WI38 (cell line): ENCODE measurements at regions not wholly inside any gene's neighbourhood (a gene's known extent, or its start where the extent isn't known, plus 50 kb on each side); places are given as distances from the start of the nearest gene placed in this dataset.
"Not testable (repeated sequence)": the region's sequence is repeated elsewhere in the genome, so short reads cannot be mapped to it uniquely, and the experiment has no call there.

Experiments
- H3K4me3 ChIP-seq: 2 replicates; pipeline ENCODE4 v1.5.1; 2011; ENCODE audit warnings: low read depth, mild to moderate bottlenecking, control low read depth, low read length
- TF ChIP-seq, protein P1 (sequence below): IDR thresholded peaks from 2 replicates; pipeline ENCODE4 v1.5.1; 2012; ENCODE audit warnings: low read depth, mild to moderate bottlenecking, control low read depth, low read length

DNA sequence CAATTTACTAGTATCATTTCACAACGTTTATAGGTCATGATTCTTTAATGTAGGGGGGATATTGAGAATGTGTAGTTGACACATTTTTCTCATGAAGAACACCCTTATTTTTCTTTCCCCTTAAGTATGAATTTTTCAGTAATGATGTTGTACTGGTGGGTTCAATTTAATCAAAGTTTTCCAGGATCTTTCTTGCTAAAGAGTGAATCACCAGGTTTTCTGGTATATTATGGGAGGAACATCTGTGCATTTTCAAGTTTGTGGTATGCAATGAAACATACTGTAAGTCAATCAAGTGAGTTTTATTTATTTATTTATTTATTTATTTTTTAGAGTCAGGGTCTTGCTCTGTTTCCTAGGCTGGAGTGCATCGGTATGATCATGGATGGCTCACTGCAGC, 221.2 kb upstream of the PTGFR start:
- TF ChIP-seq, protein P1, sequence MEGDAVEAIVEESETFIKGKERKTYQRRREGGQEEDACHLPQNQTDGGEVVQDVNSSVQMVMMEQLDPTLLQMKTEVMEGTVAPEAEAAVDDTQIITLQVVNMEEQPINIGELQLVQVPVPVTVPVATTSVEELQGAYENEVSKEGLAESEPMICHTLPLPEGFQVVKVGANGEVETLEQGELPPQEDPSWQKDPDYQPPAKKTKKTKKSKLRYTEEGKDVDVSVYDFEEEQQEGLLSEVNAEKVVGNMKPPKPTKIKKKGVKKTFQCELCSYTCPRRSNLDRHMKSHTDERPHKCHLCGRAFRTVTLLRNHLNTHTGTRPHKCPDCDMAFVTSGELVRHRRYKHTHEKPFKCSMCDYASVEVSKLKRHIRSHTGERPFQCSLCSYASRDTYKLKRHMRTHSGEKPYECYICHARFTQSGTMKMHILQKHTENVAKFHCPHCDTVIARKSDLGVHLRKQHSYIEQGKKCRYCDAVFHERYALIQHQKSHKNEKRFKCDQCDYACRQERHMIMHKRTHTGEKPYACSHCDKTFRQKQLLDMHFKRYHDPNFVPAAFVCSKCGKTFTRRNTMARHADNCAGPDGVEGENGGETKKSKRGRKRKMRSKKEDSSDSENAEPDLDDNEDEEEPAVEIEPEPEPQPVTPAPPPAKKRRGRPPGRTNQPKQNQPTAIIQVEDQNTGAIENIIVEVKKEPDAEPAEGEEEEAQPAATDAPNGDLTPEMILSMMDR: no peak
- H3K4me3 ChIP-seq: no peak overlapping the region

DNA sequence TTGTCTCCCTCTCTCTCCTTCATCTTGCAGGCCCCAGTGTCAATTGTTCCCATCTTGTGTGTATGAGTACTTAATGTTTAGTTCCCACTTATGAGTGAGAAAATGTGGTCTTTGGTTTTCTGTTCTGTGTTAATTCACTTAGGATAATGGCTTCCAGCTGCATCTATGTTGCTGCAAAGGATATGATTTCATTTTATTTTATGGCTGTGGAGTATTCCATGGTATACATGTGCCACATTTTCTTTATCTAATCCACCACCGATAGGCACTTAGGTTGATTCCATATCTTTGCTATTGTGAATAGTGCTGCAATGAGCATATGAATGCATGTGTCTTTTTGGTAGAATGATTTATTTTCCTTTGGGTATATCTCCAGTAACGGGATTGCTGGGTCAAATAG, 219.4 kb upstream of the PTGFR start:
- not testable (repeated sequence) for H3K4me3 ChIP-seq

DNA sequence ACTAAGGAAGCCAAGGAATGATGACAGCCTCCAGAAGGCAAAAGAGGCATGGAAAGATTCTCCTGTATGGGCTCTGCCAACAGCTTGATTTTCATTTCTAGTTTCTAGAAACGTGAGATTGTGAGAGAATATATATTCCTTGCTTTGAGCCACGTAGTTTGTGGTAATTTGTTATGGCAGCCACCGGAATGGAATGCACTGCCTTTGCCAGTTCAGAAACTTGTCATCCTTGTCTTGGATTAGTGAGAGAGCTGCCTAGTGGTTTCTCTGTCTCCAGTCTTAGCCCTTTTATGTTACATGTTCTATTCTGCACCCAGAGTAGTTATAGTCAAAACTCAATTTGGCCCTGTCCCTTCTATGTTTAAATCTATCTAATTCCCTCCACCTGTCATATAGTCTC, 216.0 kb upstream of the PTGFR start:
- H3K4me3 ChIP-seq: no peak overlapping the region
- TF ChIP-seq, protein P1: no peak

DNA sequence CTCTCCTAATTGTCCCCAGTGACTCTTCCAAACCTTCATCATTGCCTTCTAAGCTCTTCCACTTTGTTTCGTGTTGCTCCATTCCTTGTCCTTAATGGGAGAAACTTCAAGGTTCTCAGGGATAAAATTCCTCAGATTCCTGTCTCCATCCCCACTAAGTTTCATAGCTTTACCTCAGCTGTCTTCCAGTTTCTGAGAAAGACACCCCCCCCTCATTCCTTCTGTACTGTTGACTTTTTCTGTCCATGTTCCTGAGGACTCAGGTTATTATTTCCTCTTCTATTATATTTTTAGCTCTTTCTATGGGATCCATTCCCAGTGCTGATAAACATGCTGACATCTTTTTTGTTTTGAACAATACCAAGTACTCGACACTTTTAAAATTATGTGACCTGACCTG, 215.3 kb upstream of the PTGFR start:
- TF ChIP-seq, protein P1: no peak
- H3K4me3 ChIP-seq: no peak overlapping the region

DNA sequence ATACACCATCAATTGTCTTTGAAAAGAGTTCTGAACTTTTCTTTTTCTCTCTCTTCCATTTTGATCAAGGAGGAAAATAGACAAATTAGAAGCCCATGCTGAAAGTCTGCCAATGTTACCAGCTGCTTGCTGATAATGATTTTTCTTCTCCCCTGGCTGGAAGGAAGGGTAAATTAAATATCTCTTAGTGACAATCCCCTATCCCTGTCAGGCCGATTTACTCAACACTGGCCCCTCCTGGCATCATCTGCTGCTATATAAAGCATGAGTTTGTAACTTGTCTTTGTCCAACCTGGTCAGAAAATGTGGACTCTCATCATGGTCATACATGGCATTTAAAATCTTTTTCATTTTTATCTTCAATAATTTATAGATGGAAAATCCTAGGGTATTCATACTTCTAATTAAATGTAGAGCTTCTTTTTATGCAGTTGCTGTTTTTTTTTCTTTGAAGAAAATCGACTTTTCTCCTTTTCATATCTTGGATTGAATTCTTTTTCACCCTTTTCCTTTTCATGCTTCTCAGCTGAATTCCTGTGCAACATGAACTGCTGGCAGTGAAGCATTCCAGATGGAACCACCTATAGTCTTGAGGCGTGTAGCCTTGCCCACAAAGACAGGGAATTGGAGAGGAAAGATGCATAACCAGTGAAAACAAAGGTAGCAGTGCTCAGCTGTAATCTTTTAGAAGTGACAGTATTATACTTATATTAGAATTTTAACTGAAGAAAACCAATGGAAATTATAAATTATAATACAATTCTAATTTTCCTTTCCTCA, 214.7 kb upstream of the PTGFR start:
- no peak overlapping the region for H3K4me3 ChIP-seq
- TF ChIP-seq, protein P1: no peak

DNA sequence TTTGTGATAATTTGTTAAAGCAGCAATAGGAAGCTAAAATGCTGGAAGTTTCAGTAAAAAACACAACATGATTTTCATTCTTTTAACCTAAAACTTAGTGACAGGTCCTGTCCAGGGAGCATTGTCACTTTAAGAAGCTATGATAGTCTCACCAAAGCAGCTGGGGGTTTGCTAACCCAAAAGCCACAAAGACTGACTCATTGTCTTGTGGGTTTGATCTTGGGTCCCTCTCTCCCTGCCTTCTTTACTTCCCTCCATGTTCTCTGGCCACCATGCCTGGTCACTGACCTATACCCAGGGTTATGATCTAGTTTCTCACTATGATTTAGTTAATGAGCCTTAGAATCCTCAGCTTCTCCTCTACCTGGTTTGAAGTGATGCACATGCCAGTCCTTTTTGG, 213.5 kb upstream of the PTGFR start:
- TF ChIP-seq, protein P1: no peak
- no peak overlapping the region for H3K4me3 ChIP-seq

DNA sequence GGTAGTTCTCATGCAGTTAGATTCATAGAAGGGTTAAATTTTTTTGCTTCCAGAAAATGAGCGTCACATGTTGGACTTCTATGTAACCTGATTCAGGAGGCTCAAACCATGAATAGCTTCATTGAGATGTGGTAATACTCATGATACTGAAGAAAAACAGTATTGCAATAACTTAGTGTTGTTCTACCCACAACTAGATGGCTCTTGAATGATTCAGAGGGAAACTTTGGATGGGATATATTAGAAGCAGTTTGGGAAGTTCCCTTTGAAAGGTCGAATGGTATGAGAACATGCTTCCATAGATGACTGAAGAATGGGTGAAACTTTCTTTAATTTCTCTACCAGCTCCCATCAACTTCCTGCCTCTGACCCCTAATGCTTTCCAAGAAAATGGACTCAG, 211.7 kb upstream of the PTGFR start:
- no peak overlapping the region for H3K4me3 ChIP-seq
- TF ChIP-seq, protein P1: no peak

DNA sequence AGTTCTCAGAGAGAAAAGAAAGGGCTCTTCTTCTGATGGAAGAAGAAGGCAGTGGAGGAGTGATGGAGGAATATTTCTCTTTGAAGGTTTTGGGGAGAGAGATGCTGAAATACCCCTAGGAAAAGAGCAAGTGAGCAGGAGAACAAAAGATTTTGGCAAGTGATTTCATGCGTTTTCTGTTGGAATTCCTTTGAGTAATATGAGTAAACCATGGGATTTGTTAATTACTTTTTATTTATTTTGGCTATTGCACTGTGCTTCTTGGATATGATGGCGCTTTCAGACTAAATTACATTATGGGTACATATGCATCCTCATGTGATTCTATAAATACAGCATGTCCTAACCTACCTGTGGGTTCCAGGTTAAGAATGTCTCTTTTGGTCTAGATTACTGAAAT, 210.1 kb upstream of the PTGFR start:
- no peak overlapping the region for H3K4me3 ChIP-seq
- TF ChIP-seq, protein P1: no peak
